ENCODE measurements at regions not wholly inside any gene's neighbourhood (a gene's known extent, or its start where the extent isn't known, plus 50 kb on each side); places are given as distances from the start of the nearest gene placed in this dataset.

DNA sequence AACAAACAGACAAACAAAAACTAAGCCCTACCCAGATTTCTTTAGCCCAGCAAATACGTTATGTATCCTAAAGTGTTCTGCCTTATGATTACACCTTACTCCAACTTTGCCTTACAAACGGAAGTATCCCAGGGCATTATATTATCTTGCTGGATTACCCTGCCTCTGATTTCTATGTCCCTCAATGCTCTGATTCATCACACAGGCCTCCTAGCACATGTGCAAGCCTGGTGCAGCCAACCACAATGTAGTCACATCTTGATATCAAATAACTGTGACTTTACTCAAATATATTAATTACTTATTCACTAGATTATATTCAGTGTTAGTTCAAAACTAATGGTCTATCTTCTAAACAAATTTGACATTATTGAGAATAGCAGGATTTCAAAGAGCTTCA lies 598.6 kb downstream of the TBC1D32 start:
- Histone ChIP-seq H3K27ac (ENCODE audit: low read depth, low read length) (no peak overlapping the region), H3K4me1 (ENCODE audit: insufficient read depth, low read length) (no peaks in the 10 kb centered on the region), H3K27me3 (ENCODE audit: insufficient read depth, low read length) (no peaks in the 10 kb centered on the region), H3K9ac (ENCODE audit: low read depth, low read length) (no peak overlapping the region), H3K9me3 (ENCODE audit: insufficient read depth, low read depth, low read length) (peaks cover 10% of the 10 kb centered on the region), H3K36me3 (ENCODE audit: insufficient read depth, low read length) (no peaks in the 10 kb centered on the region), H3K4me3 (ENCODE audit: low read length) (no peak overlapping the region)
- WGBS: 96% methylated on average over 2 of the region's 2 CpGs

- Histone ChIP-seq H3K36me3 (ENCODE audit: insufficient read depth, low read length) (no peaks in the 10 kb centered on the region), H3K27me3 (ENCODE audit: insufficient read depth, low read length) (no peaks in the 10 kb centered on the region), H3K4me1 (ENCODE audit: insufficient read depth, low read length) (no peaks in the 10 kb centered on the region), H3K27ac (ENCODE audit: low read depth, low read length) (no peak overlapping the region), H3K9me3 (ENCODE audit: insufficient read depth, low read depth, low read length) (no peaks in the 10 kb centered on the region), H3K9ac (ENCODE audit: low read depth, low read length) (no peak overlapping the region), H3K4me3 (ENCODE audit: low read length) (no peak overlapping the region)
- 100% methylated on average over 2 of the region's 3 CpGs for WGBS
Observed at GRCh38 chr6:120711255-120711654, 623.0 kb downstream of the TBC1D32 start.

DNA sequence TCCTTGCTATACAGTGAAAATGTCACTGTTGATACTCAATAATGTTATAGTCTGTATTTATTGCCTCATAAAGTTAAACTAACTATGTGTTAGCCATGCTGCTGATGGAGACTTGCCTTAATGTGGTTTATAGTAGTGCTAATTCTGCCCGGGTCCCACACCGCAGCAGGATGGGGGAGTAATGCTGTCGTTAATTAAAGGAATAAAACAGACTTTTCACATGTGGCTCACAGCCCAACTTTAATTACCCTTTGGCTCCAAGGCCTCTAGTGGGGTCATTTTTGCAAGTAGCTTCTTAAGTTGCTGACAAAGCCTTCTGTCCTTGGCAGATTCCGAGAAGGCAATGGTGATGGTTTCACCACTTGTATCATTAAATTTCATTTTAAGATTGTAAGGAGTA lies 634.3 kb downstream of the TBC1D32 start:
- Histone ChIP-seq H3K27ac (ENCODE audit: low read depth, low read length) (no peak overlapping the region), H3K27me3 (ENCODE audit: insufficient read depth, low read length) (no peaks in the 10 kb centered on the region), H3K36me3 (ENCODE audit: insufficient read depth, low read length) (no peaks in the 10 kb centered on the region), H3K9me3 (ENCODE audit: insufficient read depth, low read depth, low read length) (no peaks in the 10 kb centered on the region), H3K4me1 (ENCODE audit: insufficient read depth, low read length) (no peaks in the 10 kb centered on the region), H3K9ac (ENCODE audit: low read depth, low read length) (no peak overlapping the region), H3K4me3 (ENCODE audit: low read length) (no peak overlapping the region)
- WGBS: 92% methylated on average over 4 of the region's 4 CpGs

DNA sequence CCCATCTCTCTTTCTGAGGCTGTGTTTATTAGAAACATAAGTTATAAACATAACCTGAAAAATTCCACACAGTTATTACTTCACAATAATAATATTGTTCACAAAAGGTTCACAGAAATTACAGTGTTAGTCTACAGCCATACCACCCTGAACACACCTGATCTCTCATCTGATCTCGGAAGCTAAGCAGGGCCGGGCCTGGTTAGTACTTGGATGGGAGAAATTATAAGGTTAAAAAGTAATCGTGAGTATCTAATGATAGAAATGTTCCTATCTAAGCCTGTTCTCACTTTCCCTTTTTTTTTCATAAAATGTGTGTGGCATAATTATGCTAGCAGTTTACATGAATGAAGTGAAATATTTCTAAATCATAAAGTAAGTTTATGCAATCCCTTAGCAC lies 647.8 kb downstream of the TBC1D32 start:
- no peak overlapping the region for H3K27ac ChIP-seq (ENCODE audit: low read depth, low read length)
- 100% methylated on average over 3 of the region's 3 CpGs for WGBS
- no peaks in the 10 kb centered on the region for H3K27me3 ChIP-seq (ENCODE audit: insufficient read depth, low read length)
- H3K36me3 ChIP-seq (ENCODE audit: insufficient read depth, low read length): no peaks in the 10 kb centered on the region
- no peak overlapping the region for H3K9ac ChIP-seq (ENCODE audit: low read depth, low read length)
- no peaks in the 10 kb centered on the region for H3K9me3 ChIP-seq (ENCODE audit: insufficient read depth, low read depth, low read length)
- no peak overlapping the region for H3K4me3 ChIP-seq (ENCODE audit: low read length)
- no peaks in the 10 kb centered on the region for H3K4me1 ChIP-seq (ENCODE audit: insufficient read depth, low read length)

GRCh38 chr6:120682145-120682544 lies 652.1 kb downstream of the TBC1D32 start:
- Histone ChIP-seq H3K9me3 (ENCODE audit: insufficient read depth, low read depth, low read length) (no peaks in the 10 kb centered on the region), H3K36me3 (ENCODE audit: insufficient read depth, low read length) (no peaks in the 10 kb centered on the region), H3K27me3 (ENCODE audit: insufficient read depth, low read length) (no peaks in the 10 kb centered on the region), H3K27ac (ENCODE audit: low read depth, low read length) (no peak overlapping the region), H3K9ac (ENCODE audit: low read depth, low read length) (no peak overlapping the region), H3K4me3 (ENCODE audit: low read length) (no peak overlapping the region), H3K4me1 (ENCODE audit: insufficient read depth, low read length) (no peaks in the 10 kb centered on the region)
- WGBS: 88% methylated on average over 1 of the region's 3 CpGs

- no peak overlapping the region for H3K4me3 ChIP-seq (ENCODE audit: low read length)
- 93% methylated on average over 2 of the region's 2 CpGs for WGBS
- H3K27ac ChIP-seq (ENCODE audit: low read depth, low read length): no peak overlapping the region
- H3K27me3 ChIP-seq (ENCODE audit: insufficient read depth, low read length): no peaks in the 10 kb centered on the region
- H3K9ac ChIP-seq (ENCODE audit: low read depth, low read length): no peak overlapping the region
- H3K36me3 ChIP-seq (ENCODE audit: insufficient read depth, low read length): no peaks in the 10 kb centered on the region
- H3K9me3 ChIP-seq (ENCODE audit: insufficient read depth, low read depth, low read length): no peaks in the 10 kb centered on the region
- H3K4me1 ChIP-seq (ENCODE audit: insufficient read depth, low read length): no peaks in the 10 kb centered on the region
Observed at GRCh38 chr6:120681204-120681603, 653.1 kb downstream of the TBC1D32 start.

- Histone ChIP-seq H3K27ac (ENCODE audit: low read depth, low read length) (no peak overlapping the region), H3K27me3 (ENCODE audit: insufficient read depth, low read length) (no peaks in the 10 kb centered on the region), H3K4me1 (ENCODE audit: insufficient read depth, low read length) (no peaks in the 10 kb centered on the region), H3K36me3 (ENCODE audit: insufficient read depth, low read length) (no peaks in the 10 kb centered on the region), H3K9me3 (ENCODE audit: insufficient read depth, low read depth, low read length) (no peaks in the 10 kb centered on the region), H3K9ac (ENCODE audit: low read depth, low read length) (no peak overlapping the region), H3K4me3 (ENCODE audit: low read length) (no peak overlapping the region)
- WGBS: 98% methylated on average over 2 of the region's 3 CpGs
Observed at GRCh38 chr6:120675886-120676285, 658.4 kb downstream of the TBC1D32 start.

DNA sequence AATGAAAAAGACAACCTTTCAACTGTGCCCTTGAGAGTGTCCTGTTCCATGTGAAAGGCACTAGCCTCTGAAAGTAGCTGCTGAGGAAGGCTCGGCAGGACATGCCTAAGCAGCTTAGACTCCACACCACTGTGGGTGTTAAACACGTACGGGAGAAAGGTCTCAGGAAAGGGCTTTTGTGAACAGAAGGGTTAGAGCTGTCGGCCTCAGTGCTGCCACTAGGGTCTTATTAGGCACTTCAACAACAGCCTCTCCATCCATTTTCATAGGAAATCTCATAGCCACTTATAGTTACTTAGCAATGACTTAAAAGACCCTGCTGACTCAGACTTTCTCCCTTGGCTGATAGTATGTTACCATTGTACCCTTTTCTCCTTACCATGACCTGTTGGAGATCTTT lies 662.8 kb downstream of the TBC1D32 start:
- Histone ChIP-seq H3K9ac (ENCODE audit: low read depth, low read length) (no peak overlapping the region), H3K4me1 (ENCODE audit: insufficient read depth, low read length) (no peaks in the 10 kb centered on the region), H3K27me3 (ENCODE audit: insufficient read depth, low read length) (no peaks in the 10 kb centered on the region), H3K9me3 (ENCODE audit: insufficient read depth, low read depth, low read length) (no peaks in the 10 kb centered on the region), H3K36me3 (ENCODE audit: insufficient read depth, low read length) (no peaks in the 10 kb centered on the region), H3K4me3 (ENCODE audit: low read length) (no peak overlapping the region), H3K27ac (ENCODE audit: low read depth, low read length) (no peak overlapping the region)
- 46% methylated on average over 4 of the region's 4 CpGs for WGBS

DNA sequence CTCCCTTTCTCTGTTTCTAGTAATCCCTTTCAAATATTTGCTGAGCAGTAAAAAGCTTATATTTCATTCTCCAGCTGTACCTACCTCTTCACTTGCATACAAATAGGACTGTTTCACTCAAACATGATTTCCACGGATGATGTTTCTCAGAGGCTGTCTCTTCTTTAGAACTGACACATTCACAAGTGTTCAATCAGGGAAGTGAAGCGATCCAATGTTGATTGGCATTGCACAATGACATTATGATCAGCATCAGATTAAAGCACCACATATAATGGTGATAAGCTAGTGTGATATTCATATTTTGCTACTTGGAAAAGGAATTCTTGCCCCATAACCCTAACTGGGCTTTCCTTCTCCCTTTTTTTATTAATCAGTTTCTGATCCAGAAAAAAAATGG lies 681.8 kb downstream of the TBC1D32 start:
- H3K4me3 ChIP-seq (ENCODE audit: low read length): no peak overlapping the region
- H3K9ac ChIP-seq (ENCODE audit: low read depth, low read length): no peak overlapping the region
- H3K36me3 ChIP-seq (ENCODE audit: insufficient read depth, low read length): no peaks in the 10 kb centered on the region
- no peak overlapping the region for H3K27ac ChIP-seq (ENCODE audit: low read depth, low read length)
- WGBS: 87% methylated on average over 2 of the region's 2 CpGs
- no peaks in the 10 kb centered on the region for H3K9me3 ChIP-seq (ENCODE audit: insufficient read depth, low read depth, low read length)
- no peaks in the 10 kb centered on the region for H3K4me1 ChIP-seq (ENCODE audit: insufficient read depth, low read length)
- no peaks in the 10 kb centered on the region for H3K27me3 ChIP-seq (ENCODE audit: insufficient read depth, low read length)

DNA sequence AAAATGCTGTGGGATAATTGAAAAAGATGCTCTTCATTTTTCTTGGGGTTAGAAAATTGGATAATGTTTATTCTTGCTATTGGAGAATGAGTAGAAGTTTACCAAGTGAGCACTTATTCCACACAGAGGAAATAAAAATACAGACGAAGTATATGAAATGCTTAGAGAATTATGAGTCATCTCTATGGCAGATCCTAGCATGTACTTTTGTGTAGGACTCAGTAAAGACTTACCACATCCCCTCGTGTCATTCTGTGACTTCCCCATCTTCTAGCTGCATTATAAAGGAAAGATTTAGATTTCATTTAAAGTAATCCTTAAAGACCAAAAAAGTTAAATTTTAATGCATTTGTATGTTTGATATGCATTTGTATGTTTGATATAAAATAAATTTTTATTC lies 685.6 kb downstream of the TBC1D32 start:
- no peaks in the 10 kb centered on the region for H3K27me3 ChIP-seq (ENCODE audit: insufficient read depth, low read length)
- 0 out of 2 replicates have a peak, but pooled peaks cover 2% of the 10 kb centered on the region for H3K9me3 ChIP-seq (ENCODE audit: insufficient read depth, low read depth, low read length)
- 83% methylated on average over 1 of the region's 2 CpGs for WGBS
- no peaks in the 10 kb centered on the region for H3K4me1 ChIP-seq (ENCODE audit: insufficient read depth, low read length)
- no peak overlapping the region for H3K9ac ChIP-seq (ENCODE audit: low read depth, low read length)
- no peak overlapping the region for H3K4me3 ChIP-seq (ENCODE audit: low read length)
- H3K27ac ChIP-seq (ENCODE audit: low read depth, low read length): no peak overlapping the region
- H3K36me3 ChIP-seq (ENCODE audit: insufficient read depth, low read length): no peaks in the 10 kb centered on the region

GRCh38 chr6:120646101-120646500 lies 688.2 kb downstream of the TBC1D32 start:
- Histone ChIP-seq H3K9ac (ENCODE audit: low read depth, low read length) (no peak overlapping the region), H3K4me1 (ENCODE audit: insufficient read depth, low read length) (no peaks in the 10 kb centered on the region), H3K4me3 (ENCODE audit: low read length) (no peak overlapping the region), H3K27me3 (ENCODE audit: insufficient read depth, low read length) (no peaks in the 10 kb centered on the region), H3K36me3 (ENCODE audit: insufficient read depth, low read length) (no peaks in the 10 kb centered on the region), H3K9me3 (ENCODE audit: insufficient read depth, low read depth, low read length) (0 out of 2 replicates have a peak, but pooled peaks cover 4% of the 10 kb centered on the region), H3K27ac (ENCODE audit: low read depth, low read length) (no peak overlapping the region)
- no CpG with 5 or more reads among the region's 2 CpGs for WGBS

GRCh38 chr6:120632975-120633374 lies 701.3 kb downstream of the TBC1D32 start:
- H3K4me3 ChIP-seq (ENCODE audit: low read length): no peak overlapping the region
- H3K4me1 ChIP-seq (ENCODE audit: insufficient read depth, low read length): no peaks in the 10 kb centered on the region
- no peaks in the 10 kb centered on the region for H3K9me3 ChIP-seq (ENCODE audit: insufficient read depth, low read depth, low read length)
- no peaks in the 10 kb centered on the region for H3K36me3 ChIP-seq (ENCODE audit: insufficient read depth, low read length)
- H3K9ac ChIP-seq (ENCODE audit: low read depth, low read length): no peak overlapping the region
- H3K27me3 ChIP-seq (ENCODE audit: insufficient read depth, low read length): no peaks in the 10 kb centered on the region
- H3K27ac ChIP-seq (ENCODE audit: low read depth, low read length): no peak overlapping the region
- 92% methylated on average over 1 of the region's 1 CpG for WGBS
